Ishikawa (cell line): ENCODE measurements at regions not wholly inside any gene's neighbourhood (a gene's known extent, or its start where the extent isn't known, plus 50 kb on each side); places are given as distances from the start of the nearest gene placed in this dataset.

Experiments
- CEBPB ChIP-seq: IDR thresholded peaks from 2 replicates; pipeline ENCODE4 v1.6.1; 2012
- CREB1 ChIP-seq: IDR thresholded peaks from 2 replicates; pipeline ENCODE4 v1.6.1; 2012; ENCODE audit warnings: low read depth
- EGR1 ChIP-seq: IDR thresholded peaks from 2 replicates; pipeline ENCODE4 v1.6.1; 2012
- EP300 ChIP-seq: IDR thresholded peaks from 2 replicates; pipeline ENCODE4 v1.6.1; 2012; ENCODE audit warnings: borderline replicate concordance
- FOXM1 ChIP-seq: IDR thresholded peaks from 2 replicates; pipeline ENCODE4 v1.6.1; 2012; ENCODE audit warnings: low read depth, borderline replicate concordance
- MAX ChIP-seq: IDR thresholded peaks from 2 replicates; pipeline ENCODE4 v1.6.1; 2012
- NFIC ChIP-seq: IDR thresholded peaks from 2 replicates; pipeline ENCODE4 v1.6.1; 2012
- RAD21 ChIP-seq: IDR thresholded peaks from 2 replicates; pipeline ENCODE4 v1.6.1; 2012; ENCODE audit warnings: low read depth
- TAF1 ChIP-seq: IDR thresholded peaks from 2 replicates; pipeline ENCODE4 v1.6.1; 2012; ENCODE audit warnings: low read depth, mild to moderate bottlenecking
- TCF12 ChIP-seq: IDR thresholded peaks from 2 replicates; pipeline ENCODE4 v1.6.1; 2012; ENCODE audit warnings: low read depth
- TEAD4 ChIP-seq: IDR thresholded peaks from 2 replicates; pipeline ENCODE4 v1.6.1; 2012
- YY1 ChIP-seq: IDR thresholded peaks from 2 replicates; pipeline ENCODE4 v1.6.1; 2012; ENCODE audit warnings: low read depth
- ZBTB7A ChIP-seq: IDR thresholded peaks from 2 replicates; pipeline ENCODE4 v1.6.1; 2012; ENCODE audit warnings: low read depth
- TF ChIP-seq, protein P1 (sequence below): IDR thresholded peaks from 2 replicates; pipeline ENCODE4 v1.6.1; 2012; ENCODE audit warnings: low read depth, mild to moderate bottlenecking
- TF ChIP-seq, protein P2 (sequence below): IDR thresholded peaks from 2 replicates; pipeline ENCODE4 v1.6.1; 2012

GRCh38 chr17:73976676-73977521 is 226.6 kb upstream of the RPL38 start:
- TF ChIP-seq CEBPB (no peak), CREB1 (no peak), FOXM1 (no peak), RAD21 (no peak), MAX (no peak), TEAD4 (no peak), TAF1 (no peak), EGR1 (no peak), YY1 (no peak), NFIC (no peak), ZBTB7A (no peak), EP300 (no peak), TCF12 (no peak)
- TF ChIP-seq, protein P1, sequence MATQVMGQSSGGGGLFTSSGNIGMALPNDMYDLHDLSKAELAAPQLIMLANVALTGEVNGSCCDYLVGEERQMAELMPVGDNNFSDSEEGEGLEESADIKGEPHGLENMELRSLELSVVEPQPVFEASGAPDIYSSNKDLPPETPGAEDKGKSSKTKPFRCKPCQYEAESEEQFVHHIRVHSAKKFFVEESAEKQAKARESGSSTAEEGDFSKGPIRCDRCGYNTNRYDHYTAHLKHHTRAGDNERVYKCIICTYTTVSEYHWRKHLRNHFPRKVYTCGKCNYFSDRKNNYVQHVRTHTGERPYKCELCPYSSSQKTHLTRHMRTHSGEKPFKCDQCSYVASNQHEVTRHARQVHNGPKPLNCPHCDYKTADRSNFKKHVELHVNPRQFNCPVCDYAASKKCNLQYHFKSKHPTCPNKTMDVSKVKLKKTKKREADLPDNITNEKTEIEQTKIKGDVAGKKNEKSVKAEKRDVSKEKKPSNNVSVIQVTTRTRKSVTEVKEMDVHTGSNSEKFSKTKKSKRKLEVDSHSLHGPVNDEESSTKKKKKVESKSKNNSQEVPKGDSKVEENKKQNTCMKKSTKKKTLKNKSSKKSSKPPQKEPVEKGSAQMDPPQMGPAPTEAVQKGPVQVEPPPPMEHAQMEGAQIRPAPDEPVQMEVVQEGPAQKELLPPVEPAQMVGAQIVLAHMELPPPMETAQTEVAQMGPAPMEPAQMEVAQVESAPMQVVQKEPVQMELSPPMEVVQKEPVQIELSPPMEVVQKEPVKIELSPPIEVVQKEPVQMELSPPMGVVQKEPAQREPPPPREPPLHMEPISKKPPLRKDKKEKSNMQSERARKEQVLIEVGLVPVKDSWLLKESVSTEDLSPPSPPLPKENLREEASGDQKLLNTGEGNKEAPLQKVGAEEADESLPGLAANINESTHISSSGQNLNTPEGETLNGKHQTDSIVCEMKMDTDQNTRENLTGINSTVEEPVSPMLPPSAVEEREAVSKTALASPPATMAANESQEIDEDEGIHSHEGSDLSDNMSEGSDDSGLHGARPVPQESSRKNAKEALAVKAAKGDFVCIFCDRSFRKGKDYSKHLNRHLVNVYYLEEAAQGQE, result no peak
- TF ChIP-seq, protein P2, sequence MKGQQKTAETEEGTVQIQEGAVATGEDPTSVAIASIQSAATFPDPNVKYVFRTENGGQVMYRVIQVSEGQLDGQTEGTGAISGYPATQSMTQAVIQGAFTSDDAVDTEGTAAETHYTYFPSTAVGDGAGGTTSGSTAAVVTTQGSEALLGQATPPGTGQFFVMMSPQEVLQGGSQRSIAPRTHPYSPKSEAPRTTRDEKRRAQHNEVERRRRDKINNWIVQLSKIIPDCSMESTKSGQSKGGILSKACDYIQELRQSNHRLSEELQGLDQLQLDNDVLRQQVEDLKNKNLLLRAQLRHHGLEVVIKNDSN, result no peak

DNA sequence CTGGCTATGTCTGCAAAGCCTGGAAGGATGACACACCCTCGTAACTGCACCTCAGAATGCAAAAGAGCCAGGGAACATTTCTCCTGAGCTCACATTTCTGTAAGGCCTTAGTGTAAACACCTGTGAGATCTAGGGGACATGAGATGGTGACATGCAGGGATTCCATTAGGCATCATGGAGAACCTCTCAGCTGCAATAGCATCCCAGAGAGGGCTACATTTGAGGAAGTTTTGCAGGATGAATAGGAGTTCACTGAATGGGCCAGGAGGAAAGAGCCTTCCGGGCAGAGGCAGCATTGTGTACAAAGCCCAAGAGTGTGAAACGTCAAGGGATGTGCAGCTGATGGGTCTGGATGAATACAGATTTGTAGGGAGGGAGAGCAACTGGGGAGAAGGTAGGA is 223.0 kb upstream of the RPL38 start:
- TF ChIP-seq YY1 (no peak), TEAD4 (no peak)

- no peak for TF ChIP-seq ZBTB7A
- no peak for TF ChIP-seq RAD21
- TF ChIP-seq TAF1, result no peak
- no peak for TF ChIP-seq CEBPB
- no peak for TF ChIP-seq FOXM1
- TF ChIP-seq, protein P2, result no peak
- no peak for TF ChIP-seq CREB1
- no peak for TF ChIP-seq EP300
- no peak for TF ChIP-seq NFIC
- no peak for TF ChIP-seq TCF12
- no peak for TF ChIP-seq YY1
- TF ChIP-seq, protein P1, result no peak
- no peak for TF ChIP-seq EGR1
- TF ChIP-seq MAX, result no peak
These were observed 220.6 kb upstream of the RPL38 start for GRCh38 chr17:73982871-73983270.

GRCh38 chr17:73983621-73984400 is 219.7 kb upstream of the RPL38 start:
- no peak for TF ChIP-seq FOXM1
- TF ChIP-seq, protein P1, result no peak
- TF ChIP-seq MAX, result 0 out of 2 replicates have a peak, but pooled peaks have one; percentile 24
- no peak for TF ChIP-seq RAD21
